HG03571 (cell line): ENCODE measurements at regions not wholly inside any gene's neighbourhood (a gene's known extent, or its start where the extent isn't known, plus 50 kb on each side); places are given as distances from the start of the nearest gene placed in this dataset.

Experiments
- ATAC-seq: cut with Tn5 transposase; IDR thresholded peaks from one replicate; pipeline ENCODE4 v1.9.1; 2021; ENCODE audit not compliant: unreplicated experiment

DNA sequence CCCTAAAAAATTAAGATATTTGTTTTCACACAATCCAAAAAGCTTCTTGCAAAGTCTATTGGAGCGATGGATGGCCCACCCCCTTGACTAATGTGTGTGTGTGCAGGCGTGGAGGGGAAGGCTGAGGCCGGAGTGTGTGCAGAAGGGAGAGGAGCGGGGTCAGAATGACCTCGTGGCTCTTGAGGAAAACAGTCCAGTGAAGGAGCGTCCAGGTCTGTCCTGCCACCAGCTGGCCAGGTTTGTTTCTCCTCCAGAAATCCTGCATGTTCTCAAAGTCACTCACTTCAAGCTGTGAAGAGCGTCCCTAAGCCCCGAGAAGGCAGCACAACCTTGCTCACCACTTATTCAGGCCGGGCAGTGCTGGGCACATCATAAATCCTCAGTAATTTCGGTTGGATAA lies 69.5 kb upstream of the SSX2IP start:
- ATAC-seq: no peak

DNA sequence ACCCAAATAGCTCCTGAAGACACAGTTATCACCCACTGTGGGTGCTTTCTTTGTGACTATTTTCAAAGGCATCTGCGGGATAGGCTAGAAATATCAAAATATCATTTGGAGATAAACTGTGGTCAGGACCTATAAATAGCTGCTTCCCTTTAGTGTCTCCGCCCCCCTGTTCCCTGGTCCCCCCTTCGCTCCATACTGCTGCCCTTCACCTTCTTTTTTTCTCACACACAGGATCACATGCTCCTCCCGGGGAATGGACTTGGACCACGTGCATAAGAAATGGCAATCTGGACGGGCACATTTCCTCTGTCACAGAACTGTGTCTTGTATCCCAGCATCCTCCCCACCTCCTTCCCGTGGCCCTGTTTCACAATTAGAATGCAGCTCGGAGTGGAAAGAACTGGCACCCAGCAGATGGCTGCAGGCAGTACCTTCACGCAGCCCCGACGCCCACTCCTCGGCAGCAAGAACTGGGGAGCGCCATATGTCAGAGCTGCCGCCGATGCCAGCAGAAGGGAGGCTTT lies 68.8 kb upstream of the SSX2IP start:
- ATAC-seq: no peak

DNA sequence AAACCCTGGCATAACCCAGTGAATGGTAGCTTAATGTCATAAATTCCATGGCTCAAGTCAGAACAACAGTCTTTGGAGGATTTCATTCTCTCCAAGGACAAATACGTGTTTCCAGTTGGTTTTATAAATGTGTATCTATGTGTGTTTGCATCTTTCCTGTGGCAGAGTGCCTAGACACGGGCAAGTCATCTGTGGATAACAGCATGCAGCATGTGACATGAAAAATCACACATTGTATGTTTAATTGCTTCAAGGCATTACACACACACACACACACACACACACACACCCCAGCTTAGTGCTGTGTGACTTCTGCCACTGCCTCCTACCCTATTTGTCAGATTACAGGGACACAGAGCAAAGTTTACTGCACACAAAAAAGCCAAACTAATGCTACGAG lies 68.2 kb upstream of the SSX2IP start:
- ATAC-seq: no peak

DNA sequence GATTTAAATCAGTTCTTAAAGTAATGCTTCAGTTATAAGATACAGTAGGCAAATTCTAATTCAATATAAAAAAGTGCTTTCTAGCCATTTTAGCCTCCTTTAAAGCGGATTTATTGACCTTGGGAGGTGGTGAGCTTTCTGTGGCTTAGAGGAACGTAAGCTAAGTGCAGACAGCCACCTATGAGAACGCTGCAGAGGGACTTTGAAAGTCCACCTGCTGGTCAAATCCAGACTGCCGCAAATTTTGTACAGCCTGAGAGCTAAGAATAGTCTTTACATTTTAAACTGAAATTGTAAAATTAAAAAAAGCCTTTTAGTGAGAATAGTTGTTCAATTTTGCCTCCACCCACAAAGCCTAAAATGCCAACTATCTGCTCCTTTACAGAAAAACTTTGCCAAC lies 67.0 kb upstream of the SSX2IP start:
- ATAC-seq: no peak

DNA sequence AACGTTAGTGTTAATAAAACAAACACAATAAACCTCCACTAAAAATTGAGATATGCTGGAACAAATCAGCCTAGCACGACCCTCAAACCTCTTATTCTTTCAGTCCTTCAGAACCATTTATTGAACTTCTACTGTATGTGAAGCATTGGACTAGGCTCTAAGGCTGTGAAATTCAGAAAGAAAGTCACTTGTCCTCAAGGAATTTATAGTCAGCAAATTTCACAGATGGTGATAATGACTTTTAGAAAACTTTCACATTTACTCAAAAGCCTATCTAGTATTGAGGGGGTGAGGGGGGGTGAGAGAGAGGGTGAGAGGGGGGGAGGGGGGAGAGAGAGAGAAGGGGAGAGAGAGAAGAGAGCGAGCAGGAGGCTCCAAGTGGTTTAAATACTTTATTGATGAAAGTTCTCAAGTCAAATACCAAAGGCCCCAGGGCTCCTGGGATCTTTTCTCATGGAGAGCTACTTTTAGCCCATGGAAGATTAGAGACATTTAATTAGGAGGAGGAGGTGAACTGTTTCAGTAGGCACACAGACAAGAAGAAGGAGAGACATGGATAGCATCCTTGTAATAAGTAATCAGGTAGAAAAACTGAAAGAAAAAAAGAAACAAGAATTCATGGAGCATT lies 66.3 kb upstream of the SSX2IP start:
- no peak for ATAC-seq

DNA sequence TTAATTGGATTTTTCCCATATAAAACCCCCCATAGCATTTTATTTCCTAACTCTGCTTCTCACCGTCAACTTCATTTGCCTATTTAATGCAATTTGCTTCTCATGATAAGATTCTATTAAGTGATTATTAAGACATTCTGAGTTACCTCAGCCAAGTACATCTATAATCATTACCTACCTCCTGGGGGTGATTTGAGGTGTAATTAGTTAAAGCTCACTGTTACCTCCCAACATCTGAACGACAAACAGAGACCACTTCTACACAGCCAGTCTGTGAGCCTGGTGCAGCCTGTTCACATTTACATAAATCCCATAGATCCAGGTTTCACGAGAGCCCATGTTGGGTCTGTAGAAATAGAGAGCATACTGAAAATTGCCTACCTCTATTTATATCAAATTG lies 65.7 kb upstream of the SSX2IP start:
- ATAC-seq: no peak

DNA sequence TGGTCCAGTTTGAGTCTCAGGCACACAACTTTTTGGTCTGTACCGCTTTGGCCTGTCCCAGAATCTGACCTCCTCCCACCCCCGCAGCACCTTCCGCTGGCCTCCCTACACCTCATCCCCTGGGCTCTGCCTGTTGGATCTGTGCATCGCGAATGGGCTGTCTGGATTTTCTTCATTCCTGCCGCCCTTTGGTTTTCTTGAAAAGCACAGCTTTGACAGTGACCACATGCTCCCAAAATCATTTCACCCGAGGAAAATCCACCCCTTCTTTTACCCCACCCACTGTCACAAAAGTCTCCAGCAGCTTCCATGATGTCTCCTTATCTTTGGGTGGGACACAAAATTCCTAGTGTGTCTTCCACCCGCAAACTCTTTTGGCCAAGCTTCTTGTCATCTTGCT lies 65.0 kb upstream of the SSX2IP start:
- ATAC-seq: no peak

DNA sequence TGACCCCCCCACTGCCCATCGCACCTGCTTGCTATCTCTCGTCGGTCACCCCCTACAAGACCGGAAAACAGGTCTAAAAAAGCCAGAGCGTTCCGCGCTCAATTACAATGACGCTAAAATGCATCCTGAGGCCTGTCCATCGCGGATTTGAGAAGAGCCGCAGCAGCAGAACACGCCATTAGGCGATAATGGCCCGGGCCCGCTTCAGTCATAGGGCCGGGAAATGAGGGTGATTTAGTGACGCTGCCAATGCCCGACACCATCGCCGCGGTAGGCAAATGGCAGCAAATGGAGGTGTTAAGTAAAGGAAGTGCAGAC lies 64.1 kb upstream of the SSX2IP start:
- ATAC-seq: no peak

DNA sequence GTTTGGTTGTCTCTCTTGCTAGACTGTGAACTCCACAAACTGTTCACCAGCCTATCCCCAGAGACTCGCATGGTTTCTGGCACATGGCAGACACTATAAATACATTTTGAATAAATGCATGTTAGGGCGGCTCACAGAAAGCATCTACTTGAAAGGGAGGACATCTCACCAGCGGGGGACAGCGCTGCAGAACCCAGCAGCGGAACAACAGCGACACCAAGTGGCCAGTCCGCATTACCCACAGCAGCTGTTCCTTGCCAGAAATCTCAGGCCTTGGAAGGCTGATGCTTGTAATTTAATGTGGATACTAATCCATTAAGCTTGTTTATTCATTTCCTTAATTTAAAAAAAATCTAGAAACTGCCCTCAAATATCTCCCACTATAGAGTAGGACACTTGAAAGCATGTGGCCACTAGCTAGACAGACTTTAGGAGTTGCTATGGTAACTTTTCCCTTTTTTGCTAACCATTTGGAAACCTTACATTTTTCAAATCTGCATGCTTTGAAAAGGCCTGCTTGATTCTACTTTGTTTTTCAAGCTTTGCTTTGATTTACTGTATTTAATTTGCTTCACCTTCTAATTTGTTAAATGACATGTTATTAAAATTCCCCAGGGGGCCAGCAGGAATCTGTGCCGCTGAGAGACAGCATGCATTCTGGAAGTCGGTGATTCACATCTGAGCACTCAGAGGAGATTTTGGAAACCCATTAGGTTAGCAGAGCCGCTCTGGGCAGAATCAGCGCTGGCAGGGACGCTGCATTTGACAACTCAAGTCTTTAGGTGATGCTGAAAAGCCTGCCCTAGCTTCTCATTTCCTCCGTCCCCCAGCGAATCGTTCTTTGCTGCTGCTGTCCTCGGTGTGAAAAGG lies 63.5 kb upstream of the SSX2IP start:
- peak; percentile 78 for ATAC-seq

DNA sequence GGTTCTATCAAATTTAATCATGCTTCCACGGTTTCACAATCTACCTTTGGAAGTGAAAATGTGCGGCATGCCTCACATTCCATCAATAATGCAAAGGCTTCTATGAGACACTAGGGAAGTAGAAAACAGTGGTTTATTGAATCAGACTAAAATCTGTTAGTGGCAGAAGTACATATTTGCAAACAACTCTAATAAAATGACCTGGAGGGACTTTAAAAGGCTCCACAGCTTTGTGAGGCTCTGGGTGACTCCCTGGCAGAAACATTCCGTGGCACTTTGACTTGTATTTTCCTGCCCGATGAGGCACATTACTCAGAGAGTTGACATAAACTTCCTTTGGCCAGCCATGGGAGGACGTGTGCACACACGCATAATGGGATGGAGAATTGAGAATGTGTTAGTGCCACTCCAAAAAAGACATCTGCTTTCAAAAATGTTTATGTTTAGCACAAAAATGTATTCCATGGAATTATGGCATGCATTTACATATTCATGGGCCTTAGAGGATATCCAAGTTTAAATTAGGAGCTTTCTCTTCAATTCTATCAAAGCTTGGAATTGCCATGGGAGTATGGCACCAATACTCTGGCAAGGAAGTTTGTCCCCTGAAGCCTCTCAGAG lies 60.0 kb upstream of the SSX2IP start:
- no peak for ATAC-seq

DNA sequence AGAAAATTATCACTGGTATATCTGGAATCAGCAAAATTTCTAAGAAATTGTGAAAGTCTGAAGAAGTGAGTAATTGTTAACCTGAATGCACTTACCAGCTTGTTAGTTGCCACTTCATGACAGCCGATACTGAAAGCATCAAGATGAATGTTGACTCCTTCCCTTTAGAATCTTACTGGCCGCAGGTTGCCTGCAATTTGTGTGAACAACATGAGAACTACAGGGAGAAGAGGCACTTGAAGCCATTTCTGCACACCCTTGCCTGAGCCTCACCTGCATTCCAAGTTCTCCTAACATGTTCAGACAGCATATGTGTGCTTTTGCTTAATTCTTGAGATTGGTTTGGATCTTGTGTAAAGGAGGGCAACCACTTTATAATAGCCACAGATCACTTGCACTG lies 59.2 kb upstream of the SSX2IP start:
- no peak for ATAC-seq

DNA sequence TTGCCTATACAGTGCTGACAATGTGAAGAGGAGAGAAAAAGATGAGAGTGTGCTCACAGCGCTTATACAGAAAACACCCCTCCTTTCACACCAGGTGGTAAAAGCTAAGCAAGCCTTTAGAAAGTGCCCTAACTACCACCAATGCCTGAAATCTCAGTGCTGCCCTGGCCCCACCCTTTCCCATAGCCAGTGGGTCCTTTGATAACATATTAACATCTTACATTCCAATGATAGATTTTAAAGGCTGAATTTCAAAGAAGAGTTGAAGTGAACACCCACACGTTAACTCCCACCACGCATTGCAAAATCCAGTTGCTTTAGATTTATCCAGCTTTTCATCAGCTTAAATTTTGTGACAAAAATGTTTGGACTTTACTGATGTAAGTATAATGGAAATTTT lies 58.1 kb upstream of the SSX2IP start:
- no peak for ATAC-seq

DNA sequence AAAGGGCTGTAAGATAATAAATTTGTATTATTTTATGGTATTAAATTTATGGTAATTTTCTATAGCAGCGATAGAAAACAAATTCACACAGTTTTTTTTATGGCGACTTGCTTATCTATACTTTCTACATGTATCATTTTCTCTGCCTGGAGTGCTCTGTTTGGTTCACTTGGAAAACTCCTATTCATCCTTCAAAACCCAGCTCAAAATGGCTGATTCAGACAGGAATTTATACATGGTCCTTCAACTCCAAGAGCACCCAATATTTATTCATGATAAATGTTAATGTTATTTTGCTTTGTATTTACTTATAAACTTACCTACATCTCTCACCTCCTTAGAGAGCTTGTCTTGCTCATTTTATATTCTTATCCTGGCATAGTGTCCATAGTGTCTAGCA lies 55.6 kb upstream of the SSX2IP start:
- no peak for ATAC-seq

DNA sequence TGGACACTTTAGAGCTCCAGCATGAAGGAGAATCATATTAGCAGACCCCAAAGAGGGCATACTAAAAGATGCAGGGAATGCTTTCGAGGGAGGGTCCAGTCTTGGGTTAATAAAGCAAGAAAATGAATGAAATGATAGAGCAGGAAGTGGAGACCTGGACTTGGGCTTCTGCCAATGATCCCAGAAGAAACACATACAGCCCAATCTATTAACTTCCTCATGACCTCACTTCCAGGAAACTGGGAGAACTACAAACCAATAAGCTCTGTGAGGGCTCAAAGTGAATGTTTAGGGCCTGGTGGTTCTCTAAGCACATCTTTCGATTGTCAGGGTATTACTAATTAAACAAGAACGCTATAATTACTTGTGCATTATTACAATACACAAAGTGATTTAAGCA lies 53.6 kb upstream of the SSX2IP start:
- ATAC-seq: no peak

DNA sequence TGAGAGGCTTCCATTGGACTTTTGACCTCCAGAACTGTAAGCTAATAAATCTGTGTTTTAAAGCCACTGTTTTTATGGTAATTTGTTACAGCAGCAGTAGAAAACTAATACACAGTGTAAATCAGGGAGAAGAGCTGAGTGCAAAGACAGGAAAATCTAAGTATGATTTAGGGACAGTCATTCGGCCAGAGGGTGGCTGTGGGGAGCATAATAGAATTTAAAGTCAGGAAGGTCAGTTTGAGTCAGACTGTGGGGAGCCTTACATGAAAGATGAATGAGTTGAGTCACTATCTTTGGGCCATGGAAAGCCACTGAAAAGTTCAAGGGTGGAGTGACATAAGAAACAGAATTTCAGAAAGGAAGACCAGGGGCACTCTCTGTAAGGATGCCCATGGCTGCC lies 52.4 kb upstream of the SSX2IP start:
- no peak for ATAC-seq

DNA sequence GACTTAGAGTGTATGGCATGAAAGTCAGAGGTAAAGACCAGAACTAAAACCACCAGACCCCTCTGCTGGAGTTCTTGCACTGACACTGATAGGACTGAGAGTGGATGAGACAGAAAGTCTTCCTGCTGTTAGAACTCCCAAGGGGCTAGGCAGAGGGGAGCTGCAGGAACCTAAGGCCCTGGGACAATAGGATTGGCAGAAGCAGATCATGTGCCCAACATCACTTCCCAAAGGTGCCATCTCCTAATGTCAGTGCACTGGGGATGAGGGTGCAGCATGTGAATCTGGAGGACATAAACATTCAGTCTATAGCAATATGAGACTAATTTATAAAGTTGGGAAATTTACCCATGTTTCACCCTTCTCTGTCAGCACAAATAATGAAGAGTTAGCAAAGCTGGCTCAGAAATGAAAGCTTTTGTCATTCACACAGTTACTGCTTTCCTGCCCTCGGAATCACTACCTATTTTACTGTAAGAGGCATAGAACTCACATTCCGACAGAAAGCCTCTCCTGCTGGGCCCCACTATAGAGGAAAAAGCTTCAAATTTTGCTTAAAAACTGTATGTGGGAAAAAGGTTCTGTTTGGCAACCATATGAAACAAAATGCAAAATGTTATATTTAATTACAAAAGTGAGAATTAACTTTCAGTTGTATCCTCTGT lies 49.9 kb upstream of the SSX2IP start:
- no peak for ATAC-seq
